ENCODE measurements at regions not wholly inside any gene's neighbourhood (a gene's known extent, or its start where the extent isn't known, plus 50 kb on each side); places are given as distances from the start of the nearest gene placed in this dataset.

DNA sequence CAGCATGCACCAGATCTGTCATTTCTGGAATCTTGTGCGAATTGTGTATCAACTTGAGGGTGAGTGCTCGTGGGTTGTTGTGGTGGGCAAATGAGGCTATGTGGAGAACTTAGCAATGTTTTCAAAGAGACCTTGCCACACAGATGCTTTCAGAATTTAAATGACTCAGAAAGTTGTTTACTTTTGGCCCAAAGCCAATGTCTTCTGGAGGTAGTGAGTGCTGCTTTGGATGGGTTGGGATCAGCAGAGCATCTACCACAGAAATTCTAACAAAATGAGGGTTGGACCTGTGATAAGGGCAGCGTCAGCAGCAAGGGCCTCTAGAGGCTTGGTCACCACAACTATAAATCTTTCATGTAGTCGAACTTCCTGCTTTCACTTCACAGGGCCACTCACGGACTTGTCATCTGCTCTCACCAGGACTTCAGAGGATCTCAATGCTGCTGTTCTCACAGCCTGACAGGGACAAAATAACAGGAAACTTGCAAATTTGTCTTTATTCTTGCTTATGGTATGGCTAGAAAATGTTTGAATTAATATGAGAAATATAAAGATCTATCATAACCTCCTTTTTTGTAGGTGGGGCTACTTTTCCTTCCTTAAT lies 111.4 kb downstream of the DACT1 start:
- no peak overlapping the region for H3K4me3 ChIP-seq (ENCODE audit: severe bottlenecking)
- no peaks in the 10 kb centered on the region for H3K9me3 ChIP-seq (ENCODE audit: severe bottlenecking)
- ATAC-seq (ENCODE audit: low read depth) (peak; percentile 68), DNase-seq (ENCODE audit: low spot score) (no peak)
- no peaks in the 10 kb centered on the region for H3K36me3 ChIP-seq (ENCODE audit: low read depth)
- H3K27me3 ChIP-seq (ENCODE audit: insufficient read depth, poor library complexity, severe bottlenecking), result no peaks in the 10 kb centered on the region
- no peak overlapping the region for H3K27ac ChIP-seq (ENCODE audit: poor library complexity, severe bottlenecking)
- H3K4me1 ChIP-seq (ENCODE audit: insufficient read depth, poor library complexity, severe bottlenecking), result peaks cover 51% of the 10 kb centered on the region
- TF ChIP-seq, protein P1, sequence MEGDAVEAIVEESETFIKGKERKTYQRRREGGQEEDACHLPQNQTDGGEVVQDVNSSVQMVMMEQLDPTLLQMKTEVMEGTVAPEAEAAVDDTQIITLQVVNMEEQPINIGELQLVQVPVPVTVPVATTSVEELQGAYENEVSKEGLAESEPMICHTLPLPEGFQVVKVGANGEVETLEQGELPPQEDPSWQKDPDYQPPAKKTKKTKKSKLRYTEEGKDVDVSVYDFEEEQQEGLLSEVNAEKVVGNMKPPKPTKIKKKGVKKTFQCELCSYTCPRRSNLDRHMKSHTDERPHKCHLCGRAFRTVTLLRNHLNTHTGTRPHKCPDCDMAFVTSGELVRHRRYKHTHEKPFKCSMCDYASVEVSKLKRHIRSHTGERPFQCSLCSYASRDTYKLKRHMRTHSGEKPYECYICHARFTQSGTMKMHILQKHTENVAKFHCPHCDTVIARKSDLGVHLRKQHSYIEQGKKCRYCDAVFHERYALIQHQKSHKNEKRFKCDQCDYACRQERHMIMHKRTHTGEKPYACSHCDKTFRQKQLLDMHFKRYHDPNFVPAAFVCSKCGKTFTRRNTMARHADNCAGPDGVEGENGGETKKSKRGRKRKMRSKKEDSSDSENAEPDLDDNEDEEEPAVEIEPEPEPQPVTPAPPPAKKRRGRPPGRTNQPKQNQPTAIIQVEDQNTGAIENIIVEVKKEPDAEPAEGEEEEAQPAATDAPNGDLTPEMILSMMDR (IDR thresholded peaks at IDR 0.05; ENCODE audit: poor library complexity, severe bottlenecking), result no peak

DNA sequence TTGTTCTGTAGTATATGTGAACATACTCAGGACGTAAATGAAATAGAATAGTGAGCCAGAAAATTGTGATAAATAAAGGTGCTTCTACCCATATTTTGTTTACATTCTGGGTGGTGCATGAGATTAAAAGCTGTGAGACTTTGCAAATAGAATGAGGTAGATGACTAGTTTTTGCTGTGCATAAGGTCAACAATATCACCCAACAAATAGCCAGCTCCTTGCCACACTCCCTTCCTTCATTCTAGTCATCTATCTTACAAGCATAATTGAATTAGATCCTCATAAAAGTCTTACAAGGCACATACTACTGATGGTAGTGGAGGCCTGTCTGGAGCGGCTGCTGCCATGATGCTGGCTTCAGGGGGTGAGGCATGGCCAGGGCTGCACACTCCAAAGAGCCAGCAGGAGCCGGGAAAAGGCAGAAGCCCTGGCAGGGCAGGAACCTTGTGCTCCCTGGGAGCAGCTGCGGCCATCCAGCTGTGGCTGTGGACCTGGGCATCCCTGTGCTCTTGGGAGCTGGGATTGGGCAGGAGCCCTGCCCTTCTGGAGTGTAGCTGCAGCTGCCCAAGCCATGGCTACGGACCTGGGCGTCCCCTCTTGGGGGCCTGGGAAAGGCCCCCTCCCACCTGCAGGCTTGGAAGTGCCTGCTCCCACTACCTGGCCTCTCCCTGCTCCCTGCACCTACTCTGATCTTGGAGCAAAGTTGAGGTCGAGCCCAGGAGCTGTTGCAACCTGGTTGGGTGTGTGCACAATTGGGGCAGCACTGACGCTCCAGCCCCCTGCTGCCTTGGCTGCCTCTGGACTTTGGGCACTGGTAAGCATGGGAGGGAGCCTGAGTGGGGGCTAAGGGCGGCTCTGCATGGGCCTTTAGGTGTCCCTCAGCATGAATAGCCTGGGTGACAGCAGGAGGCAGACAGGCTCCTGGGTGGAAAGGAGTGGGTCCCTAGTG lies 112.8 kb downstream of the DACT1 start:
- TF ChIP-seq, protein P1 (IDR thresholded peaks at IDR 0.05; ENCODE audit: poor library complexity, severe bottlenecking), result no peak
- no peaks in the 10 kb centered on the region for H3K36me3 ChIP-seq (ENCODE audit: low read depth)
- no peak for ATAC-seq (ENCODE audit: low read depth)
- peaks cover 51% of the 10 kb centered on the region for H3K4me1 ChIP-seq (ENCODE audit: insufficient read depth, poor library complexity, severe bottlenecking)
- no peaks in the 10 kb centered on the region for H3K27me3 ChIP-seq (ENCODE audit: insufficient read depth, poor library complexity, severe bottlenecking)
- no peaks in the 10 kb centered on the region for H3K9me3 ChIP-seq (ENCODE audit: severe bottlenecking)
- no peak overlapping the region for H3K27ac ChIP-seq (ENCODE audit: poor library complexity, severe bottlenecking)
- no peak overlapping the region for H3K4me3 ChIP-seq (ENCODE audit: severe bottlenecking)
- no peak for DNase-seq (ENCODE audit: low spot score)

DNA sequence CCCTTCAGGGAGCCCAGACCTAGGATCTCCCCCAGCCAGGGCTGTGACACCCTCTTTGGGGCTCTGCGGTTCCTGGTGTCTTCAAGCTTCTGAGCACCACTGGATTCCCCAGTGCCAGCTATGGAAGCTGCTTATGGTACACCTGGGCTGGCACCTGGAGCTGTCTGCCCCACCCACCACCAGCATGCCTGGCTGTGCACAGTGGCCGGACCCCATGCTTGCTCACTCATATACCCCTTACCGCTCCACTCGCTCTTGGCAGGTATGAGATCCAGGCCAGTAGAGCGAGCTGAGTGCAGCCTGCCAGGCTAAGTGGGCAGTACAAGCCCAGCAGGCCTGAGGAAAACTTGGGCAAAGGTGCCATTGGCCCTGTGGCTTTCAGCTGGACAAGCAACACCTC lies 114.0 kb downstream of the DACT1 start:
- Histone ChIP-seq H3K4me1 (ENCODE audit: insufficient read depth, poor library complexity, severe bottlenecking) (peaks cover 41% of the 10 kb centered on the region), H3K27me3 (ENCODE audit: insufficient read depth, poor library complexity, severe bottlenecking) (no peaks in the 10 kb centered on the region), H3K27ac (ENCODE audit: poor library complexity, severe bottlenecking) (no peak overlapping the region), H3K4me3 (ENCODE audit: severe bottlenecking) (no peak overlapping the region), H3K36me3 (ENCODE audit: low read depth) (no peaks in the 10 kb centered on the region), H3K9me3 (ENCODE audit: severe bottlenecking) (no peaks in the 10 kb centered on the region)
- no peak for DNase-seq (ENCODE audit: low spot score)
- TF ChIP-seq, protein P1 (IDR thresholded peaks at IDR 0.05; ENCODE audit: poor library complexity, severe bottlenecking), result no peak
- no peak for ATAC-seq (ENCODE audit: low read depth)

DNA sequence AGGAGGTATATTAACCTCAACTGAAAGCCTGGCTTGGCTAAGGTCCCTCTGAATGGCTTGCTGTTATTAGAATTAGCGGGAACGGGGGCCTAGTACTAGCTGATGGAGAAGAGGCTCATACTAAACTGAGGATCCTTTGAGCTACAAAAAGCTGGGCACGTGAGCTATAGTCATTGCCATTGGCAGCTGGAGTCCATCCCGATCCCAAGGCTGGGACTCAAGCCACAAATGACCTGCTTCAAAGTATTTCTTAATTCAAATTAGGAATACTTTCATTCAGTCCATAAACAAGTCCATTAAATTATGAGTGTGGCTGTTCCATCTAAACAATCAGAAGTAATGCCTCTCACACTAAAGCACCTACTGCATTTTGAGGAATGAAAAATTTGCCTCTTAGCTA lies 114.5 kb downstream of the DACT1 start:
- DNase-seq (ENCODE audit: low spot score), result no peak
- ATAC-seq (ENCODE audit: low read depth), result no peak; the same call in 2 of the 3 replicates
- TF ChIP-seq, protein P1 (IDR thresholded peaks at IDR 0.05; ENCODE audit: poor library complexity, severe bottlenecking), result no peak
- peaks cover 36% of the 10 kb centered on the region for H3K4me1 ChIP-seq (ENCODE audit: insufficient read depth, poor library complexity, severe bottlenecking)
- H3K4me3 ChIP-seq (ENCODE audit: severe bottlenecking), result no peak overlapping the region
- no peaks in the 10 kb centered on the region for H3K27me3 ChIP-seq (ENCODE audit: insufficient read depth, poor library complexity, severe bottlenecking)
- H3K36me3 ChIP-seq (ENCODE audit: low read depth), result no peaks in the 10 kb centered on the region
- H3K27ac ChIP-seq (ENCODE audit: poor library complexity, severe bottlenecking), result no peak overlapping the region
- no peaks in the 10 kb centered on the region for H3K9me3 ChIP-seq (ENCODE audit: severe bottlenecking)

All from RWPE2 (cell line).